ENCODE measurements at regions not wholly inside any gene's neighbourhood (a gene's known extent, or its start where the extent isn't known, plus 50 kb on each side); places are given as distances from the start of the nearest gene placed in this dataset.
"Not testable (repeated sequence)": the region's sequence is repeated elsewhere in the genome, so short reads cannot be mapped to it uniquely, and the experiment has no call there.

DNA sequence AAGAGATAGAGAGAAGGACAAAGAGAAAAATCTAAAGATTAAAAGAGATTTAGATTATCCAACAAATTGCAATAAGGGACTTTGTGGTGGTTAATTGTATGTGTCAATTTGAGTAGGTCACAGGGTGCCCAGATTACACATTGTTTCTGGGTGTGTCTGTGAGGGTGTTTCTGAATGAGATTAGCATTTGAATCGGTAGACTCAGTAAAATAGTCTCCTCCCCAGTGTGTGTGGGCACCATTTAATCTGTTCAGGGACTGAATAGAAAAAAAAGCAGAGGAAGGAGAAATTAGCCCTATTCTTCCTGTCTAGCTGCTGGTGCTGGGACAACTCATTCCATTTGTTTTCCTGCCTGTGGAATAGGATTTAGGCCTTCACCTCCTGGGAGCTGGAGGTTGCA, 339.8 kb upstream of the EPHA4 start:
- DNase-seq: no peak

DNA sequence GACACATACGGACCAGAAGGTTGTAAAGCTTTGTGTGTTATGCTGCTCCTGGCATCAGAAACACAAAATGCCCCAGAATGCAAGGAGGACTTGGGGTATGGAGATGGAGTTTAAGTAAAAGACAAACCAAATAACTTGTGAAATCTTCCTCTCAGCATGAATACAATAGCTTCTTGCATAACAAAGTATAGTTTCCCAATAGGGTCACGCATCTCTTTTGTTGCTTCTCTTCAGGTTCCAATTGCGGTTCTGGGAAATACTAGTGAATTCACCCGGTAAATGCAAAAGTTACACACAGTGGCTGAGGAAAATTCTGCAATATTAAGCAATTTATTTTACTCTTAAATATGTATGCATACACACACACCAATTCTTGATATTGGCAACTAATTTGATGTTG, 339.2 kb upstream of the EPHA4 start:
- DNase-seq: no peak

DNA sequence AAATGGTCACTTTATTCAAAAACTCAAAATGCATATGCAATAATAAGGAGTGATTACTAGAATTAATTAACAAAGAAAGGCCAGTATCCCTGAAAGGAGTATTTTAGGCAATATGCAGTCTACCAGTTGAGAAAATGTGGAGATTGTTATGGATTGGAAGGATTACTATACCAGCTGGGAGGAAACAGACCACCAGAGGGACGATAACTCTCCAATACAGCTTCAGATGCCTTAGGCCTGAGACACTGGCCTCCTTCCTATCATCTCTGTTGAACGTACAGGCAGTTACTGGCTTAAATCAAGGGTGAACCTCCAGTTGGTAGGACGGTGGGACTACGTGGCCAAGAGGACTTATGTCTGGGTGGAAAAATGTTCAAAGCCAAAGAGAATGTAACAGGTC, 336.4 kb upstream of the EPHA4 start:
- DNase-seq: no peak

DNA sequence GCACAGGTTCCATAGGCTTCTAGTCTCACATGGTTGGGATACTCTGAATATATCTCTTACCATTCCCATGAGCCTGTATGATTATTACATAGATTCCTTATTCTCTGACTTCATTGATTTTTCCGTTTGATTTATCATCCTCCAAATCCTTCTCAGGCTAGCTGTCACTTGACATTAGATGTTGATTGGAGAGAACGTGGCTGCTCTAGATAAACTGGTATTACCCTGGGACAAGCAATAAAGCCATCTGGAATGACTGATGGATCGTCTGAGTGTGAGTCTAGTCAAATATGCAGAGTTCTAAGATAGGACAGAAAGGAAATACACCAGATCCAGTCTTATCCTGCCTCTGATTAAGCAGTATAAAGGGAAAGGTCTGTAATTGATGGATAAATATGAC, 325.6 kb upstream of the EPHA4 start:
- no peak for DNase-seq

DNA sequence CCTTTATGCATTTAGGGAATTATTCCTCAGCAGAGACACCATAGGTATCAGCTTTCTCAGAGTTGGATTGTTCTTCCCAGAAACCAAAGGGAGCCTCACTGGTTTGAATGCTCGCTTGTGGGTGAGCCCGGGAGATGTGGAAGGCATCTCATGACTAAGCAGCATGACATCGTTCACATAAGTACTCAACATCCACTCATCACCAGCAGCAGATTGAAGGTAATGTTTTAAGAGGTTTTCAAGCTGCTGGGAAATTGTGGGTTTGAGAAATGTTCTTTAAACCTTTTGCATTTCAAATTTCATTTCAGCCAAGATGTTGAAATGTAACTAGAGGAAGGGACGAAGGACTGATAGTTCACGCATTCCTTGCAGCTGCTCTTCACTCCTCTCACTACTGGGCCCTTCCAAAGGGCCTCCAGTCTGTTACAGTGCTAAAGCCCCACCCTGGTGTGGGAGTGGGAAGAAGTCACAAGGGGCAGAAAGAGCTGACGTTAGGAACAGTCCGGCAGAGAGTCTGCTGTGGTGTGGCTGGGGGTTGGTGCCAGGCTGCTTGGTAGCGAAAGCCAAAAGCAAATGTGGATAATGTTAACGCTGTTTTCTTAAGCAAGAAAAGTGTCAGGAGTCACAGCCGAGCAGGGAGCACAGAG, 324.5 kb upstream of the EPHA4 start:
- DNase-seq: no peak

DNA sequence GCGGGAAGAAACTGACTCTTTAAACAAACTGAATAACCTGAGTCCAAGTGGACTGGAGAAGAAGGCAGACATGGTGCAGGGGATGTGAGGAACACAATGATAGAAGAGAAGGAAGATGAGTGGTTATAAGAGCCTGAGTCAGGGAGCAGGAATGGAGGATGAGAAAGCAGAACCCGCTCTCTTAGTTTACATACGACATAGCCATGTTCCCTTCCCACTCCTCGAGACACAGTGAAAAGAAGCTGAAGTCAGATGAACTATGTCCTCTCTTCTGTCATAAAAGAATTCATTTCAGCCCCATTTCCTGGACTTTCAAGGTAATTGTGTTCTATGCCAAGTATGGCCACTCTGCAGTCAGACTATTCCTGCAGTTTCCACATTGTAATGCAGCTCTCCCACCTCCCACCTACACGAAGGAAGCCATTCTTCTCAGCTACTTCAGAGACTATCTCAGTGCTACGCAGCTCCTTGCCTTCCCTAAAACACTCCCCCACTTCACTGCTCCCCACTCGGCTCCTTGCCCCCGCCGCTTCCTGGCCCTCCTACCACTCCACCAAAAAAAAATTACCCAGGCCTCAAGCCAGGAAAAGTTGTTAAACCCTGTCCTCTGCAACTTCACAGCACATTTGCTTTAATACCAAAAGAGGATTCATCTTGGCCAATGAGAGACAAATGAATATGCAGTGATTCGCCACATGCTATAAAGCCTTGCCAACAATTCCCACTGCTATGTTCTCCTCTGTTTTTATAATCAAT, 323.4 kb upstream of the EPHA4 start:
- no peak for DNase-seq

DNA sequence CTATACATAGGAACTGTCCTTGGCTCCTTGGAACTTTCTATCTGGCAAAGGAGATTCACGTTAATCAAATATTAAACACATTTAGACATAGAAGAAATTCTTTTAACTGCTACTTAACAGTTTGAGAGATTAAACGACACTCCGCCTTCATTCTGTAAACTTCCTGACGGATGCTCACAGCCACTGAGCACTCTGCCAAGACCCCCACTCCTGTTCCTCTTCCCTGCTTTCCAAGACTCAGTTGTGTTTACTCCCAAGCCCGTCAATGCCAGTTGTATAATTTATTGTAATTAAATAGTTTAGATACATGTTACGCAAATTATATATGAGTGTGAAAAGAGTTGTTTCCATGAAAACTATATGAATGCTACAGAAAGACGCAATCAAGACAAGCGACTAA, 321.4 kb upstream of the EPHA4 start:
- DNase-seq: no peak

DNA sequence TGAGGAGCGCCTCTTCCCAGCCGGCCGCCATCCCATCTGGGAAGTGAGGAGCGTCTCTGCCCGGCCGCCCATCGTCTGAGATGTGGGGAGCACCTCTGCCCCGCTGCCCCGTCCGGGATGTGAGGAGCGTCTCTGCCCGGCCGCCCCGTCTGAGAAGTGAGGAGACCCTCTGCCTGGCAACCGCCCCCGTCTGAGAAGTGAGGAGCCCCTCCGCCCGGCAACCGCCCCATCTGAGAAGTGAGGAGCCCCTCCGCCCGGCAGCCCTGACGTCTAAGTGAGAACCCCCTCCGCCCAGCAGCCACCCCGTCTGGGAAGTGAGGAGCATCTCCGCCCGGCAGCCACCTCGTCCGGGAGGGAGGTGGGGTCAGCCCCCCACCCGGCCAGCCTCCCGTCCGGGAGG, 319.9 kb upstream of the EPHA4 start:
- not testable (repeated sequence) for DNase-seq

DNA sequence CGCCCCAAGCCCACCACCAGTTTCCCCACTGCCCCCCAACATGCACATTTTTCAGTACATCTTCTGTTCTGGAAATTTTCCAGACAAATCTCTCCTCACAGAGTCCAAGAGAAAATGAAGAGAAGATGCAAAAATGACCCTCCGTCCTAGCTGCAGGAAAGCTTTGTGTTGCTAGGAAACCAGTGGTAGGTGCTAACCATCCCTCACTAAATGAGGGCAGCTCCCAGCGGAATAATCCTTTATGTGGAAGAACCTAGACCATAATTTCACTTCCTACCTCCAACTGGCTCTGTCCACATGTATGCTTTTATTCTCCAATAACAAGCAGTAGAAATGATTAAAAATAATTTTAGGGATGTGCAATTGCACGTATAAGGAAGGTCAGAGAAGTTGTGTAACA, 311.9 kb upstream of the EPHA4 start:
- DNase-seq: no peak

DNA sequence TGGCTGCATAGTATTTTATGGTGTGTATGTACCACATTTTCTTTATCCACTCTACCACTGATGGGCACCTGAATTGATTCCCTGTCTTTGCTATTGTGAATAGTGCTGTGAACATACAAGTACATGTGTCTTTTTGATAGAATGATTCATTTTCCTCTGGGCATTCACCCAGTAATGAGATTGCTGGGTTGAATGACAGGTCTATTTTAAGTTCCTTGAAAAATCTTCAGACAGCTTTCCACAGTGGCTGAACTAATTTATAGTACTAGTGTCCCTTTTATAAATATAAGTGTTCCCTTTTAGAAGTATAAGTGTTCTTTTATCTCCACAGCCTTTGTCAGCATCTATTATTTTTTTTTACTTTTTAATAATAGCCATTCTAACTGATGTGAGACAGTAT, 303.9 kb upstream of the EPHA4 start:
- no peak for DNase-seq

DNA sequence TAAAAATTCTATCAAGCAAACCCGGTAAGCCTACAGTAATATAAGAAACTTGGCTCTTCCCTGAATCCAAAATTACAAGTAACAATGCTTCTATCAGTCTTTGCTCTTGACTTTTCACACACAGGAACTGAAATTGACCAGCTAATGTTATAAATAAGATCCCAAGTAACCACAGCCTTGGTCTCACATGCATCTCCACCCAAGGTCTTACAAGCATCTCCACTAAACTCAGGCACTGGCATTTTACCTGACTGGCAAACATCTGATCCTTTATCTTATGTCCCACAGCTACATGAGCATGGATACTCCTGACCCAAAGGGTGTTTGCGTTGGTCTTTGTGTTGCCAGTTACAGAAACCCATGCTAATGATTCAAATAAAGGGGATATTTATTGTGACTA, 302.3 kb upstream of the EPHA4 start:
- no peak for DNase-seq

DNA sequence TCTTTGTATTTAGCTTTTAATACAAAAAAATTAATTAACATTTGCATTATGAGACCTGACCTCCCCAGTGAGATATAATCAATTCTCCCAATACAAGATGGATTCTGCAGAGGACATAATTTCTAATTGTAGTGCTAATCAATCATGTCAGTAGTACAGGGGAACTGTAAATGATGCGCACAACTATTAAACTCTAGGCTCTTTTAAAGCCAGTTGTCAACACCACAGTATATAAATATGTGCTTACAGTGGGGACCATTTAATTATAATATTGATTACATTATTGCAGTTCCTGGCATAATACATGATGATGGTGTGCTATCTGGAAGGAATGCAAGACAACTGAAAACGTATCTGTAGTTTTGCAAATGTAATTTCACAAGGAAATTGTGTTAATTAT, 285.6 kb upstream of the EPHA4 start:
- no peak for DNase-seq

DNA sequence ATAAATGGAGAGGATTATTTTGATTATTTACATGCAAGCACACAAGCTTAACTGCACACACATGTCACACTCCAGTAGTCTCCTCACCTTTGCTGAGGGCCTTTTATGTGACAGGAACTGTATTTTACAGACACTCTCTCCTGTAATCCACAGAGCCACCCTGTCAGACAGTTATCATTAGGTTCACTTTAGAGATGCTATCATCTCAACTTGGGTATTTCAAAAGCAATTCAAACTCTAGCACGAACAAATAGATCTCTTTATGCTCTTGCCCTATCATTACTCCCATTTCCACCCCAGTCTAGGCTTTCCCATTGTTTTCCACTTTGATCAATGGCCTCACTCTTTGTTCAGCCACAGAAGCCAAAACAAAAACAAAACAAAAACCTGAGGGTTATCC, 281.2 kb upstream of the EPHA4 start:
- DNase-seq: no peak

DNA sequence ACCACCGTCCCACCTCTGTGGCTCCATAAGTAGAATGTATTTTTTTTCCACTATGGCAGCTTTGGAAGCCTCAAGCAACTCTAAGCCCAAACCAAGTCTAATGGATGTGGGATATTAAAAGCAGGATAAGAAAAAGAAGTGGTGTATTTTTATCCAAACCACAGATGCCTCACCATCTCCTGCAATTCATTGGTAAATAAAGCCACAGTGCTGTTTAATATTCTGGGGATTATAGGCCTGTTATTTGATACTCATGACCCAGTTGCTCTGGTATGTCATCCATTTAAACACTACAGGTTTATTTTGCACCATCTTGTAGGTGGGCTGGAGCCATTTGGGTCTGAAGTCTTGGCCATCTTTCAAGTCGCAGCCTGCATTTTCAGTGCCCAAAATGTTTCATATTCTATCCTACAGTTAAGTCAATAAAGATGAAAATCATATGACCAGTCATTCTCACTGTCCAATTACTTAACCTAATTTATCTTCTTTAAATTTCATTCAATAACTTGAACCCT, 279.5 kb upstream of the EPHA4 start:
- no peak for DNase-seq

DNA sequence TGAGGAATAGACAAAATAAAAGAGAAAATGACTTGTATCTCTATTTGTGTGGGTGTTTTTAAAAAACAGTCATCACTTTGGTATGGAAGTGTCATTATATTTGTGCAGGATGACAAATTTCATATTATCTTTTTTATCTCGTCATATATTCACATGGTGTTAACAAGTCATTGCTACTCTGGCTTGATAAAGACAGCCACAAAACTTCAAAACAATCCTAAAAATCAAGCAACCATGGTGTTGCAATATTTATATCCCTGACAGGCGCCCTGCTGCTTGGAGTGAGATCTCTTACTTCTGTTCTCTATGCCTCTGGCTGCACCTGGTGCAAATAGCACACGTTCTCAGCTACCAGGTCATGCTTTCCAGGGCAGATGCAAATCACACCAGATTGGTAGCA, 278.0 kb upstream of the EPHA4 start:
- no peak for DNase-seq

DNA sequence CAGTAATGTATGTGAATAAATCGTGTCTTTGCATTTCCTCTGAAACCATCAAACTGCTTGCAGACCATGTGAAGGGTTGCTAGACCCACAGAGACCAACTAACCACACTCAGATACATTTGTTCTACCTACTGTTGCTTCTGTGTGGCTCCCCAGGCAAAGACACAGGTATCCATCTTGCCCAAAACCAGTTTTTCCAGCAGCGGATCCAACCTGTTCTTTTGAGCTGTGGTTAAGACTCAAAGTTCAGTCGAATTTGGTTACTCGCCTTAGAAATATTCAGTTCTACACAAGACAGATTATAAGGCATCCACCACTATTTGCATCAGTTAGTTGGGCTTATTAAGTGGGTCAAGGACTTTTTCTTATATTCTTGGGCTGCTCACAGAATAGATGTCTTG, 276.2 kb upstream of the EPHA4 start:
- DNase-seq: no peak

DNA sequence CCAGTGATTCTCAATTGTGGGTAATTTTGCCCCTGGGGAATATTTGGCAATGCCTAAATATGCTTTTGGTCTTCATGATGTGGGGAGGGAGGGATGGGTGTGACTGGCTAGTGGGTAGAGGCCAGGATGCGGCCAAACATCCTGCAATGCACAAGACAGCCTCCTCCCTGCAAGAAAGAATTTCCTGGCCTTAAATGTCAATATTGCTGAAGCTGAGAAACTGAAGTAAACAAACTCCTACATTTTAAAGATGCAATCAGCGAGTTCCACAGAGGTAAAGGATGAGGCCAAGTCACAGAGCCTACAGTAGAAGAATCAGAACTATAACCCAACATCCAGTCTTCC, 272.9 kb upstream of the EPHA4 start:
- DNase-seq: no peak

DNA sequence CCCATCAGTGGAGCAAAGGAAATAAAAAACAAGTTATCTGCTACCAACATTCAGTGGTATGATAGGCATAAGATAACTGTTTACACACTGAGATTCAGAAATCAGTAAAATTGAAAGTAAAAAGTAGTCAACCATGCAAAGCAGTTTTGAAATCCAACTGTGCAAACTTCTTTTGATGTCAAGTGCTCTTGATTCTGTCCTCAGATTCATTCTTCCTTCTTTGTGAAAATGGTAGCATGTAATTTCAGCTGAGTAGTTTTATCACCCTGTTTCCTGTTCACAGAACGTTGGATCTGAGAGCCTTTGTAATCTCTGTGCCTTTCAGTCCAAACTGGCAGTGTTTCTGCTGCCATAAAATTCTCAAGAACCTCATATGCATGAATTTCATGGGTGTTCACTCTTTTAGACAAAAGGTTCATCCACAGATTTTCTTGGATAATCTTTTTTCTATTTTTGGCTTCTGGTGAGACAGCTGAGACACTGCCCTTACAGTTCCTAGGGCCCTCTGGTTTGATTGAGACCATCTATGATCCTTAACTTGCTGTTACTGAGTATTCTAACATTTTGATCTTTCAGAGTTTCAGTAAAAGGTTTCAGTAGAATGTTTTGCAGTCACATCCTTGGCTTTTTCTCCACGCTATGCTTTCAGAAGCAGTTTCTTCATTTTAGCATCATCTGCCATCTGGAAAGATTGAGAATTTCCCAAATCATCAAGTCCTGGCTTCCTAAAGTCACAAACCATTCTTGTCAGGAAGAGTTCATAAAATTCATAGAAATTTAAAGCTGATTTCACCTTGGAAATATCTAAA, 272.3 kb upstream of the EPHA4 start:
- DNase-seq: no peak

DNA sequence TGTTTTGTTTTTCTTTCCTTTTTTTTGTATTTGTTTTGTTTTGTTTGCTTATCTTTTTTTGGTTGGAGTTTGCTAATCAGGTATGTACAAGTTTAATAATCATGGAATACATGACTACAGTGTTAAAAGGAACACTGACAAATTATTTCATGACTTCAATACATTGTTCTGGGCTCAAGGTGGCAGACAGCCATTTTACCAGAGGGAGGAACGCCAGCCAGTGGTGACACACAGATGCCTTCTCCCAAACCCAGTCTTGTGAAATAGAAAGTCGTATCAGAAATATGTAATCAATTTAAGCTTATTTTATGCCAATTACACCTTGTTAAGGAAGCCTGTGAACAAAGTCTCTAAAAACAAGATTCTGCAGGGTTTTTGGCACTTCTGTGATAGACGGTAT, 264.0 kb upstream of the EPHA4 start:
- no peak for DNase-seq

DNA sequence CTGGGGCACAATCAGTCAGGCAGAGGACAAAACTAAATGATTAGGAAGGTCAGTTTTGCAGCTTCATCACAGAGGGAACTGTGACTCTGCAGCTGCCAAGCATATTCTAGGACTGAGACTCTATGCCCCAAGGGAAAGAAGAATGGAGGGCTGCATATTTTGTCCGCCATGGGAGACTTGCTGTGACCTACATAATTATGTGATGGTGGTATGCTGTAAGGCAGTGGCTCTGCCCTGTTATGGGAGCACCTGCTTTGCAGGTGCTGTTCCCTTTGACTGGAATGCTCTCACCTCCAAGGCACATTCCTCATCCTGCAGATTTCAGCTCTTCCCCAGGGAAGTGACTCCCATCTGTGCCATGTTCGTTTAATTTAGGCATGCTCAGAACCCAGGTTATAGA, 261.9 kb upstream of the EPHA4 start:
- no peak for DNase-seq

DNA sequence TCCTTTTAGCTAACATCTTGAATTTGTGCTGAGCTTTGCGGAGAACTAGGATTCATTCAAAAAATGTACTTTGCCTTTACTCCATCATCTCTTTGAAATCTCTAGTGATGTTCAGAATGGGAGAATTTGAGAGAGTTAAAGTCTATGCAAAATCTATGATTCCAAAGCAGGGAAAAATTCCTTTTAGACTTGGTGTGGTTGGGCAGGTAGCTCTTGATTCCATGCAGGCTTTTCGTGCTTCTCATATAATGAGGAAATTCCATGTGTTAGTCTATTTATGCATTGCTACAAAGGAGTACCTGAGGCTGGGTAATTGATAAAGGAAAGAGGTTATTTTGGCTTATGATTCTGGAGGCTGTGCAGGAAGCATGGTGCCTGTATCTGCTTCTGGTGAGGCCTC, 258.9 kb upstream of the EPHA4 start:
- no peak for DNase-seq

DNA sequence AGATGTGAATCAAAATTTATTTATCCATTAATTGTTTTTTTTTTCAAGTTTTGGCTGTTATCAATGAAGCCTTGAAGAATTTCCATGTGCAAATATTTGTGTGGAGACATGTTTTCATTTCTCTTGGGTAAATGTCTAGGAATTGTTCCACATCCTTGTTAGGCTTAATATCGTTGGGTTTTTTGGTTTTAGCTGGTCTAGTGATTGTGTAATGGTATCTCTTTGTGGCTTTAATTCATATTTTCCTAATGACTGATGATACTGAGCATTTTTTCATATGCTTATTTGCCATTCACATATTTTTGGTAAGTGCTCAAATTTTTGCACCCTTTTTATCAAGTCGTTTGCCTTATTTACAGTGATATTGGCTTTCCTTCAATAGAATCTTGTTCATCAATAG, 250.3 kb upstream of the EPHA4 start:
- DNase-seq: no peak

DNA sequence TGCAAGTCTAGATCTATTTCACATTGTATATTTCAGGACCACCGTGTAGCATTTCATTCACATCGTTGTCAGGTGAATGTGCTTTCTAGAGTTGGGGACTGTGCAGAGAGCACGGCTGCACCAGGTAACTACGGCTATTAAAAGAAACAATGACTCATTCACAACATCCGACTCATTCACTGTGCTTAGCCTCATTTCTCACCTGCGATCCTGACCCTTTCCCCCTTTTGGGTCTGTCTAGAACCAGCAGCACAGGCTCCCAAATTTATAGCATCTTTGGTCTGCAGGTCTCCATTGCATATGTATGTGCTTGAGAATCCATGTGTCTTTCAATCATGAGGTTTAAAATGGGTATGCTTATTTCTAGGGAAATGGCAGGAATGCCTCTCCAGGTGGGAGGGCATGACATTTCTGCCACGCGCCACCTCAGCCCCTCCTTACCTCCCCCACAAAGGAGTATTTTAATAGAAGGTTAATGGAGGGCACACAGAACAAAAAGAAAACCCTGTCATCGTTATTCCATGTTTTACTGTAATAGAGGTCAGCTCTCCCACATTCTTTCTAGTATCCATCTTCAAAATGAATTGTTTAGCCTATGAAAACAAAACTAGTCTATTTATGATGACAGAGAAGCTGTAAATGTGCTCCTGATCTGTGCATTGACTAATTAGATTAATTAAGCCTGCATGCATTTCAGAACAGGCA, 246.7 kb upstream of the EPHA4 start:
- no peak for DNase-seq
